AG08396 (cell line): ENCODE measurements at regions not wholly inside any gene's neighbourhood (a gene's known extent, or its start where the extent isn't known, plus 50 kb on each side); places are given as distances from the start of the nearest gene placed in this dataset.
A peak's percentile ranks its signal among the peaks of the same experiment; 100 is the strongest.

ENCODE experiments used
- DNase-seq: peaks from one replicate; pipeline ENCODE4 v3.0.0; 2012; ENCODE audit warnings: low spot score, mixed read lengths

GRCh38 chr6:139638179-139638941 lies 263.9 kb upstream of the CITED2 start:
- DNase-seq, result no peak

DNA sequence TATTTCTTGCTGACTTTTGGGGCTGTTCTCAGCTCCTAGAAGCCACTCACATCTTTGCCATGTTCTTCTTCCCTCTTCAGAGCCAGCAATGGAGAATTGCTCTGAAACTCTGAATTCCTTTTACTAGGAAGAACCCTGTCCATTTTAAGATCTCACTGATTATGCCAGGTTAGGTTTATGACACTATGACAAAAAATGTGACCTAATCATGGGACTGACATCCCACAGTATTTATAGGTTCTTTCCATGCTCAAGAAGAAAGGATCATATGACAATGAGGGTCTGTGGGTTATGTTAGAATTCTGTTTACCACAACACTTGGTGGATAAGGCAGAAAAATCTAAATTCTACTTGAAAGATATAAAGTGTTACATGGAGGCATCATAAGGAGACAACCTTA lies 263.3 kb upstream of the CITED2 start:
- DNase-seq, result no peak

DNA sequence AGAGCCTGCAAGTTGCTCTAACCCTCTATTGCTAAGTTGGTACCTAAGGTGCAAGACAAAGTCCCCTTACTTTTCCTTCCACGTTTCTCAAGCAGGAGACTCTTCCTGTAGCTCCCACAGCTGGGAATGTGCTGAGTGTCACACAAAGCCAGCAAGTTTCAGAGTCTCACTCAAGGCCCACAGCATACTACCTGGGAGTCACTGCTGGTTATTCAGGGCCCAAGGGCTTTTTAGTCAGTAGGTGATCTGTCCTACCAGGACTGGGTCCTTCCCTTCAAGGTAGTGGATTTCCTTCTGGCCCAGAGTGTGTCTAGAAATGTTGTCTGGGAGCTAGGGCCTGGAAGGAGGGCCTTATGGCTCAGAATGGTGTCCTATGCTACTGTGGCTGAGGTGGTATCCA lies 261.9 kb upstream of the CITED2 start:
- no peak for DNase-seq

- DNase-seq, result no peak
Observed at GRCh38 chr6:139635401-139636130, 261.1 kb upstream of the CITED2 start.

DNA sequence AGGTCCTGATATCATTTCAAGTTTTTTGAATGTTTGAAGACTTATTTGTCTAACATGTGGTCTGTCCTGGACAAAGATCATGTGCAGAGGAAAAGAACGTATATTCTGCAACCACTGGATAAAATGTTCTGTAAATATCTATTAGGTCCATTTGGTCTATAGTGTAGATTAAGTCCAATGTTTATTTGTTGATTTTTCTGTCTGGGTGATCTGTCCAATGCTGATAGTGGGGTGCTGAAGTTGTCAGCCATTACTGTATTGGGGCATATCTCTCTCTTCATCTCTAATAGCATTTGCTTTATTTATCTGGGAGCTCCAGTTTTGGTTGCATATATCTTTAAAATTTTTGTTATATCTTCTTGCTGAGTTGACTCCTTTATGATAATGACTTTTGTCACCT lies 258.4 kb upstream of the CITED2 start:
- DNase-seq, result no peak

DNA sequence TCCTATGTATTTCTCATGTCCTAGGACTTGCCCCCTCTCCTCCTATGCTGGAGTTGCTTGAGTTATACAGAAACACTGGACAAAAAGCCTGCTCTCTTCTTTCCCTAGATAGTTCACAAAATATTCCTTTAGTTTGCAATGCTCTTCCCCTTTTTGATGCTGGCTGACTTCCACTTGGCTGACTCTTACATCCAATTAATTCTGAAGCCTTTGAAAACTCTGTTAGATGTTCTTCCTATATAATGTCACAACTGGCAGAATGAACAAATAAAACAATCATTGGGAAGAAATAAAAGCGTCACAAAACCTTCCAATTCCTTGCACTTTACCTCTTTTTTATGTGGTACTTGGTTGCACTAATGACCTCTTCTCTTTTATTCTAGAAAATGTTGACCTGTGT lies 253.8 kb upstream of the CITED2 start:
- DNase-seq, result no peak

- no peak for DNase-seq
Observed at GRCh38 chr6:139627091-139627490, 252.6 kb upstream of the CITED2 start.

- DNase-seq, result no peak
Observed at GRCh38 chr6:139625998-139626975, 251.8 kb upstream of the CITED2 start.

DNA sequence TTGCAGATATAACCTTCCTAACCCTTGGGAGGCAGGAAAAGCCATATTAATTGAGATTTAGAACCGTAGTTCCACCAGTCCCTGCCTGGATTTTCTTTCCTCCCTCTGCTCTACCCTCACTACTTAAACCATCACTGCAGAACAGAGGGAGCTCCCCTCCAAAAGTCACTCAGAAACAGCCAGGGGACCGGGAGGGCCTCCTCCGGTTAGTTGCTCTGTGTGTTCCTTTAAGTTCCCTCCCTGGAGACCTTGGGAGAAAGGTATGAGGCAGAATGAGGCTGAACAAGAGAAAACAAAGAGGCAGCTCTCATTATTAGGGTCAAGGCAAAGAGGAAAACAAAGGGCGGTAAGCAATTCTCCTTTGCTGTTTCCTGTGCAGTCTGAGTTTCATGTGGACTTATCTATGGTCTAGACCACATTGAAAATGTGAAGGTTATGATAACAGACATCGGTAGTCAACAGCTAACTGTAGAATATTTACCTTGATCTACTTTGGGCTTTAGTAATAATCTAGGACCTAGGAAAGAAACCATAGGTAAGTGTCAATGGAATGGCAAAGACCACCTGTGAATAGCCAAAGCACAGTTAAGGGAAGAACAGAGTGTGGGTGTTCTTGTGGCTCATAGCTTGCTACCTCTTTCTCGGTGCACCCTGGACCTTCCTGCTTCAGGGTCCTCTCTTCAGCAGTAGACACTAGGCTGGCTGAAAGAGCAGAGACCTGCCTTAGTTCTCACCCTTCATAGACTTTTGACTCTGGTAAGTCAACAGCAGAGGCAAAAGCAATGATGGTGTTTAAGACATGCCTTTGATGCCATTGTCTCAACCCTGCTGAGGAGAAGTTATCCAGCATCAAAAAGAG lies 250.9 kb upstream of the CITED2 start:
- no peak for DNase-seq

GRCh38 chr6:139623372-139623771 lies 248.9 kb upstream of the CITED2 start:
- no peak for DNase-seq

GRCh38 chr6:139613496-139613895 lies 239.0 kb upstream of the CITED2 start:
- DNase-seq, result no peak

GRCh38 chr6:139612135-139612465 lies 237.7 kb upstream of the CITED2 start:
- no peak for DNase-seq

- no peak for DNase-seq
Observed at GRCh38 chr6:139611327-139612134, 237.1 kb upstream of the CITED2 start.

DNA sequence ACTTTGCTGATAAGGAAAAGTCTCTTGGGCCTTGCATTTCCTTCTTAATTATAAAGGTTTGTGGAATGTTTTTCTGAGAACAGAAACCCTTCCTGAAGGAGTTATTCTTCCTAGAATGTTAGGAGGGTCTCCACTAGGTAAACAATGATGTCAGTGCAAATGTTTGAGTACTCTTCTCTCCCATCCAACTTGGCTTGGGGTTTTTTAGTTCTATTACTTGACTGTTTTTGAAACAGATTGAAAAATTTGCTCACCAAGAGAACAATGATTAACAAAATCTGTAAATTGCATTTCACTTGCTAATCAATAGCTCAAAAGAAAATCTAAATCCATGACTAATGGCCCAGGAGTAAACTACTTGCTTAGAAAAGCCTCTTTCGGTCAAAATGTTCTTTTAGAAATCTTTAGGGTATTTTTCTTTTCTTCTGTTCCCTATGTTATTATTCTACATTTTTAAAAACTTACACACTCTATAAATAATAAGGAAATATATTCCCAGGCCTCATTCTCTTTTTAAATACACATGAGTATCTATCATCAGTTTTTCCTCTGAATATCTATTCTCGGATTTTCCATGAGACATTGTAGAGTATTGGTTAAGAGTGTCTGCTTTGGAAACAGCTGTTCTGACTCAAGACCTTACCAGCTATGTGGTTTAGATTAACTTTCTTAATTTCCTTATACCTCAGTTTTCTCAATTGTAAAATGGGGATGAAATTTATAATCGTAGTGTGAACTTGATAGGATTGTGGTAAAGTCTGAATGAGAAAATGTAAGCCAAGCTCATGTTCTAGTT lies 234.2 kb upstream of the CITED2 start:
- peak; percentile 25 for DNase-seq

DNA sequence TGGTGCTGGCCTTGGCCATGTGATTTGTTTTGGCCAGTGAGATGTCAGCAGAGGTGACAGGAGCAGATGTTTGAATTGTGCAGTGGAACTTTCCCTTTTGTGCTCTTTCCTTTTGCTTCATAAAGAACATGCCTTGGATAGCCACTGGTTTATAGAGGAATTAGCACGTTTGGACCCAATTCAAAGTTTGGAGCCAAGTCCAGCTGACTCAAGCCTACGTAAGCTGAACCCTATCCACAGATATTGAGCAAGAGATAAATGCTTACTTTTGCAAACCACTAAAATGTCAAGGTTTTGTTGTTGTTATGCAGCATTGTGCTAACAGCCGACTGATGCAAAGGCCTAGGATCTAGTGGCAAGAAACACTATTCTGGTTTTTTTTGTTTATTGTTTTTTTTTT lies 230.9 kb upstream of the CITED2 start:
- DNase-seq, result peak; percentile 30

- no peak for DNase-seq
Observed at GRCh38 chr6:139603581-139603980, 229.1 kb upstream of the CITED2 start.

DNA sequence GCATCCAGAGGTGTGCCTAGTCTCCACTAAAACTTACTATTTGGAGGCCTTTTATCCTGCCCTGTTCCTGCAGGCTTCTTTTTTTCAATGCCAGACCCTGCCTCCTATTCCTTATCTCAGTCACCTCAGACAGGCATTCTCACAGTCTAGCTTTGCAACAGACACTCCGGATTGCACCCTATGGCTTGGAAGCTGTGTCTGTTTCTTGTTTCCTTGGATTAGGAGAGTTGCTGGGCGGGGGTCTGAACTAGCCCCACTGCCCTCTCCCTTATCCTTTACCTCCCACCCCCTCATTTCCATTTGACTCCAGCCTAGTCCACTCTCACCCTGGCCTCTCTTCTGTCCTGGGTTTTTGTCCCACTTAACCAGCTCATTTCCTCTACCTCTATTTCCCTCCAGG lies 228.1 kb upstream of the CITED2 start:
- DNase-seq, result no peak

GRCh38 chr6:139600919-139601475 lies 226.5 kb upstream of the CITED2 start:
- no peak for DNase-seq

DNA sequence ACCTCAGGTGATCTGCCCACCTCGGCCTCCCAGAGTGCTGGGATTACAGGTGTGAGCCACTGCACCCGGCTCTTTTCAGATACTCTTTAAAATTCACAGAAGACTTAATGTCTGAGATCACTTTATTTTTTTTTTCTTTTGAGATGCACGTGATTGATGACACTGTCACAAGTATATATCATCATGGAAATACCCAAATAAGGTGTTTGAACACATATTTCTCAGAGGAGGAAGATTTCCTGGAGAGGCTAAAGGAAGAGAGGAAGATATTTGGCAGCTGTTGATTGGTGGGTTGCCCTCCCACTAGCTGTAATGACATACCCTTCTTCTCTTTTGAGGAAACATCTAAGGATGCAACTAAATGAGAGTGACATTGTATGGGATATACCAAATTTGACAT lies 225.9 kb upstream of the CITED2 start:
- no peak for DNase-seq
